ENCODE measurements at regions not wholly inside any gene's neighbourhood (a gene's known extent, or its start where the extent isn't known, plus 50 kb on each side); places are given as distances from the start of the nearest gene placed in this dataset.

- H3K4me3 ChIP-seq (ENCODE audit: low read length): no peak overlapping the region
- TF ChIP-seq REST (IDR thresholded peaks at IDR 0.05; ENCODE audit: borderline replicate concordance): no peak
- no peak for TF ChIP-seq TAF1 (IDR thresholded peaks at IDR 0.05; ENCODE audit: low read depth)
- TF ChIP-seq EP300 (conservative IDR thresholded peaks at IDR 0.05; ENCODE audit: poor library complexity, severe bottlenecking): no peak
- no peak for TF ChIP-seq POLR2AphosphoS5 (IDR thresholded peaks at IDR 0.05)
- no peak for TF ChIP-seq RAD21 (conservative IDR thresholded peaks at IDR 0.05)
- no peaks in the 10 kb centered on the region for H3K27me3 ChIP-seq (ENCODE audit: insufficient read depth, low read depth, low read length)
- no peak overlapping the region for H2AFZ ChIP-seq (ENCODE audit: low read depth, low read length)
- H3K9me3 ChIP-seq (ENCODE audit: low read length): no peaks in the 10 kb centered on the region
- H3K4me2 ChIP-seq (ENCODE audit: low read length): no peak overlapping the region
- H3K27ac ChIP-seq (ENCODE audit: low read length): no peak overlapping the region
- H3F3A ChIP-seq (ENCODE audit: insufficient read depth, low read length, poor library complexity, severe bottlenecking): no peaks in the 10 kb centered on the region
- H3K36me3 ChIP-seq (ENCODE audit: insufficient read depth, low read length): no peaks in the 10 kb centered on the region
- H3K9ac ChIP-seq (ENCODE audit: low read length): no peak overlapping the region
- H4K20me1 ChIP-seq (ENCODE audit: insufficient read depth): no peaks in the 10 kb centered on the region
- no peaks in the 10 kb centered on the region for H3K9me2 ChIP-seq (ENCODE audit: insufficient read depth, low read length)
- no peaks in the 10 kb centered on the region for H3K79me2 ChIP-seq (replicated peaks; ENCODE audit: insufficient read depth, low read length)
Observed at GRCh38 chr5:133739181-133739780, 126.9 kb upstream of the FSTL4 start.

- TF ChIP-seq POLR2AphosphoS5 (IDR thresholded peaks at IDR 0.05) (no peak), EZH2 (IDR thresholded peaks at IDR 0.05; ENCODE audit: borderline replicate concordance, insufficient read depth, low read length, poor library complexity, severe bottlenecking) (no peak), RAD21 (conservative IDR thresholded peaks at IDR 0.05) (no peak)
- H4K20me1 ChIP-seq (ENCODE audit: insufficient read depth): no peaks in the 10 kb centered on the region
- H3K36me3 ChIP-seq (ENCODE audit: insufficient read depth, low read length): no peaks in the 10 kb centered on the region
- no peaks in the 10 kb centered on the region for H3K27me3 ChIP-seq (ENCODE audit: insufficient read depth, low read depth, low read length)
- no peaks in the 10 kb centered on the region for H3K79me2 ChIP-seq (replicated peaks; ENCODE audit: insufficient read depth, low read length)
- H3K27ac ChIP-seq (ENCODE audit: low read length): no peak overlapping the region
- no peak overlapping the region for H2AFZ ChIP-seq (ENCODE audit: low read depth, low read length)
- no peaks in the 10 kb centered on the region for H3K9me2 ChIP-seq (ENCODE audit: insufficient read depth, low read length)
- H3K9ac ChIP-seq (ENCODE audit: low read length): no peak overlapping the region
- no peaks in the 10 kb centered on the region for H3K9me3 ChIP-seq (ENCODE audit: low read length)
- no peaks in the 10 kb centered on the region for H3F3A ChIP-seq (ENCODE audit: insufficient read depth, low read length, poor library complexity, severe bottlenecking)
- no peak overlapping the region for H3K4me3 ChIP-seq (ENCODE audit: low read length)
- H3K4me2 ChIP-seq (ENCODE audit: low read length): no peak overlapping the region
Observed at GRCh38 chr5:133738271-133738670, 125.9 kb upstream of the FSTL4 start.

- Histone ChIP-seq H3K27me3 (ENCODE audit: insufficient read depth, low read depth, low read length) (no peaks in the 10 kb centered on the region), H3K36me3 (ENCODE audit: insufficient read depth, low read length) (no peaks in the 10 kb centered on the region), H3K27ac (ENCODE audit: low read length) (no peak overlapping the region), H3F3A (ENCODE audit: insufficient read depth, low read length, poor library complexity, severe bottlenecking) (no peaks in the 10 kb centered on the region), H3K9me2 (ENCODE audit: insufficient read depth, low read length) (no peaks in the 10 kb centered on the region), H3K9me3 (ENCODE audit: low read length) (no peaks in the 10 kb centered on the region), H2AFZ (ENCODE audit: low read depth, low read length) (no peak overlapping the region), H4K20me1 (ENCODE audit: insufficient read depth) (no peaks in the 10 kb centered on the region), H3K79me2 (replicated peaks; ENCODE audit: insufficient read depth, low read length) (no peaks in the 10 kb centered on the region), H3K4me3 (ENCODE audit: low read length) (no peak overlapping the region), H3K4me2 (ENCODE audit: low read length) (no peak overlapping the region), H3K9ac (ENCODE audit: low read length) (no peak overlapping the region)
- TF ChIP-seq TAF1 (IDR thresholded peaks at IDR 0.05; ENCODE audit: low read depth) (no peak), SMC3 (conservative IDR thresholded peaks at IDR 0.05; ENCODE audit: poor library complexity) (no peak), MXI1 (conservative IDR thresholded peaks at IDR 0.05; ENCODE audit: poor library complexity, severe bottlenecking) (no peak), RAD21 (conservative IDR thresholded peaks at IDR 0.05) (no peak), POLR2AphosphoS5 (IDR thresholded peaks at IDR 0.05) (no peak), EP300 (conservative IDR thresholded peaks at IDR 0.05; ENCODE audit: poor library complexity, severe bottlenecking) (no peak), REST (IDR thresholded peaks at IDR 0.05; ENCODE audit: borderline replicate concordance) (no peak), EZH2 (IDR thresholded peaks at IDR 0.05; ENCODE audit: borderline replicate concordance, insufficient read depth, low read length, poor library complexity, severe bottlenecking) (no peak), CTCF (IDR thresholded peaks at IDR 0.05; ENCODE audit: poor library complexity, severe bottlenecking) (no peak)
Observed at GRCh38 chr5:133736512-133736911, 124.2 kb upstream of the FSTL4 start.

All from neural cell (in vitro differentiated cells).